ENCODE measurements at regions not wholly inside any gene's neighbourhood (a gene's known extent, or its start where the extent isn't known, plus 50 kb on each side); places are given as distances from the start of the nearest gene placed in this dataset.
"Not testable (repeated sequence)": the region's sequence is repeated elsewhere in the genome, so short reads cannot be mapped to it uniquely, and the experiment has no call there.

DNA sequence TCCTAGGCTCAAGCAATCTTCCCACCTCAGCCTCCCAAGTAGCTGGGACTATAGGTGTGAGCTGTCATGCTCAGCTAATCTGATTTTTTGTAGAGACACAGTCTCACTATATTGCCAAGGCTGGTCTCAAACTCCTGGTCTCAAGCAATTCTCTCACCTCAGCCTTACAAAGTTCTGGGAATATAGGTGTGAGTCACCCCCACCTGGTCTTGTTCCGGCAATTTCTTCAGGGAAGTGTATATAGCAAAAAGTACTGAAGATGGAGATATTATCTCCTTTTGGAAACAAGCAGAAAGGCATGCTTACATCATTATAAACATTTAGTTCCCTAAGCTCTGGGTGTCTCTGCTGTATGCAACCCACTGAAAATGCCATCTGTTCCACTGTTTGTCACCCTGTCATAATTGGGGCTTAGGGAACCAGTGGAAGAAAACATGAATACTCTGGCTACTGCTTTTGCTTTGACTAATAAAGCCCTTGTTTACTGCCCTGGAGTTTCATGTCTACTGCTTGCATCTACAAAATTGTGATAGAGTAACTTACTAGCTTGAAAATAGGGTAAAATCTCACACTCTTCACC lies 940.2 kb downstream of the GALC start:
- DNase-seq (ENCODE audit: low spot score), result no peak

DNA sequence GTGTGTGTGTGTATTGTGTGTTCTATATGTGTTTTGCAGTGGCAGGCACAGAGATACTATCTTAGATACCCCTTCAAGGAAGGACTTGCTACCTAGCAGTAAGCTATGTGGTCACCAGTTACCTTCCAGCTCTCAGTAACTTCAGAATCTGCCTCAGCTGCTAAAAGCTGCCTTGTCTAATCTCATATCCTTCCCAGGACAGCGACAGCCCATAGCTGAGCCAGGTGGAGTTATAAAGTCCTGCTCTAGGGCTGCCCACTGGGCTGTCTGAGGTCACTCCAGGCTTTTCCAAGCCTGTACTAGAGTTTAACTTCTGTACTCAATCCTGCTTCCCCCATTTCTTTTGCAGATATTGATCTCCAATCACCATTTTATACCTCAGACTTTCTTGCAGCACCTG lies 942.6 kb downstream of the GALC start:
- no peak for DNase-seq (ENCODE audit: low spot score)

DNA sequence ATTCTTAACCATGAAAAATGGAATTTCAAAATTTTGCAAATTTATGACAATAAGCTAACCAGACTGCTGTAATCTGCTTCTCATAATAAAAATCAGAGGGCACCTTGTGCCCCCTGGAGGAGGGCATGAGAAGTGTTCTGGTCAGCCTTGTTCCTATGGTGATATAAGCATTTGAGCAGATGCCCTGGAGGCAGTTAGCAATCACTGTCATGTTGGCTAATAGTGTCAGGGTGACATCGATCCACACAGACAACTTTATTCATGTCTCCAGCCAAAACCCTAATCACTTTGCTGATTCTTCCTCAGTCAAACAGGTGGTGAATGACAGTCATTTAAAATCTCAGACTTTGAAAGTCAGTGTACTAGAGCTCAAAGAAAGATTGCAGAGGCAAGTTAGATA lies 943.0 kb downstream of the GALC start:
- DNase-seq (ENCODE audit: low spot score), result peak; percentile 60

DNA sequence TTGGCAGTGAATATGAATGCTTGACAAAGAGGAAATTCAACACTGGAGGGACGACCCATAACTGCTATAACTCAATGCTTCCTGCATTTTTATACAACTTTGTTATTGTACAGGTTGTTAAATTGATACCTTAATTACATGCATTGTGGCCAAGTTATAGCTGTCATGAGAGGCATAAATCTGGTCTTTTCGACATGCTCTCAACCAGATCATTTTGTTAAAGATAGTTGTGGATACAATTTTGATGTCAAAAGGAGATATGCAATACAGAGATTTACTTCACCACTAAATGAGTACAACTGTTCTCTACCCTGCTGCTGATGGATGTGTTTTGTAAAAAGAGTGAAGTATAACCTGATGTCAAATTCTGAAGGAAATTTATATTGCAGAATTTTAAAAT lies 946.0 kb downstream of the GALC start:
- no peak for DNase-seq (ENCODE audit: low spot score)

GRCh38 chr14:87045956-87046355 lies 947.0 kb downstream of the GALC start:
- DNase-seq (ENCODE audit: low spot score), result no peak

DNA sequence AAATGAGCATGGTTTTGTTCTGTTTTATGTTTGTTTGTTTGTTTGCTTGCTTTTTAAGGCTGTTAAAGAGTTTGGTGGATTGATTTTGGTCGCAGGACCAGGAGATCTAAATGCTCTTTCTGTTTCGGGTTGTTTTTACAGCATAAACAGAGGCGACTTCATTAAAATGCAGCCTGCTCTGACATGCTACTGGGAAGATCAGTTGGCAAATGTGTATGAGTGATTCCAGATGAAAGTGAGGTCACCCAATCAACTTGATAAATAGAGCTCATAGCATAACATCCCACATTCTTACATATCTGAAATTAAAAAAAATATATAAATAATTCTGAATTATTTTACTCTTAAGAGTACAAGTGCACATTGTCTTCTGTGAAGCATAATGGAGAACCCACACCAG lies 947.7 kb downstream of the GALC start:
- DNase-seq (ENCODE audit: low spot score), result no peak

GRCh38 chr14:87044807-87045206 lies 948.2 kb downstream of the GALC start:
- DNase-seq (ENCODE audit: low spot score), result no peak

DNA sequence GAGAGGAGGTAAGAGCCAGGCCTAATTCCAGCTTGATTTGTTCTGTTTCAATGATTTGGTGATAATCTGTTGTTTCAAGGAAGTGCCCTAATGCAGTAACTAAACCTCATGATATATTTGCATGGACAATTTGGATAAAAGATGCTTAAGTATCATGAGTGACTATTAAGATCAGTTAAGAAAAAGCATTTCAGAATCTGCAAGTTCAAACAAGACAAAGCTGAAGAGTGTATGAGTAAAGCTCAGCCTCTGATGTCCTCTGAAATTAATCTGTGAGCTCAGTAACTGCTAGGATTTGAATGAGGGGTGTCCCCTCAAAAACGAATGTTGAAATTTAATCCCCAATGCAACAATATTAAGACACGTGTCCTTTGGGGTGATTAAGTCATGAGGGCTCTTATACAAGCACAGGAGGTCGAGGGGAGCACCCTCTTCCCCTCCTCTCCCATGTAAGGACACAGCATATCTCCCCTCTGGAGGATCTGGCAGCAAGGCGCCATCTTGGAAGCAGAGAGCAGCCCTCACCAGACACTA lies 949.2 kb downstream of the GALC start:
- no peak for DNase-seq (ENCODE audit: low spot score)

DNA sequence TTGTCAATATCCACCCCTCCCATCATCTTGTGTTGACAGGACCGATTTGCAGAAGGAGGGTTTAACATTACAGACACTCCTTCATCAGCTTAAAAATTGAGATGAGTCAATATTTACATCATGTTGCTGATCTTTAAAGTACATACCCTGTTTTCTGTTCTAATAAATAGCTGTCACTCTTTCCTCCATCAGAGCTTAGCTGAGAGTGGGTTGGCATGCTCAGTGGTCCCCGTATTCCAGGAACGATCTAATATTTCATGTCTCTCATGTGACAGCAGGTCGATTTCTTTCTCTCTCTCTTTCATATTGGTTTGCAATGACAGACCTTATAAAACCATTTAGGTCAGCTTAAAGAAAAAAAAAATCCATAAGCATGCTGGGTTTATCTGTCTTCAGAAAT lies 950.6 kb downstream of the GALC start:
- no peak for DNase-seq (ENCODE audit: low spot score)

DNA sequence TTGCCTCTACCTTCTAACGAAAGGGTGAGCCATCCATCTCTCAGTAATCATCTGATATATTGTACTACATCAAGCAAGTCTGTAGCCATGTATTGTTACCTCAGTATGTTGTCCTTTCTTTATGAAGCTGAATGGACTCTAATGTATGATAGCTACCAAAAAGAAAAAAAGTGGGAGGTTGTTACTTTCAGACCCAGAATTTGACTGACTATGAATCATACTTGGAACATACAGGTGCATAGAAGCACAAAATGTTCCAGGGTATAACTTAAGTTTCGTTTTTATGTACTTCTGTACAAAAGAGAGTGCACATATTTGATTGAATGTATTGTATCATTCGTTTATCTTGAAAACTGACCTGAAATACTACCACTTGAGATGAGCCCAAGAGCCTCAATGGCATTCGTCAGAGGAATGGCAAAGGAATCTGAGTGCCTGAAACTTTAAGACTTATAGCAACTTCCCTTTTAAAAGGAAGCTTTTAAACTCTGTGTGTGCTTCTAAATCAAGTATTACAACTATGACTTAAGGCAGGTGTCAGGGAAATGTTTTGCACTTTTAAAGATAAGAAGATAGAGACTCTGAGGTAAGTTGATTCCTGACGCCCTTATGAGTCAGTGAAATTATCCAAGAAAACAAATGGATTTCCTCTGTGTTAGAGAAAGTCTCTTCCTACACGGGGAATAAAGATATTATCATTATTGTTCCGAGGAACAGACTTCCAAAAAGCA lies 951.5 kb downstream of the GALC start:
- DNase-seq (ENCODE audit: low spot score), result no peak

DNA sequence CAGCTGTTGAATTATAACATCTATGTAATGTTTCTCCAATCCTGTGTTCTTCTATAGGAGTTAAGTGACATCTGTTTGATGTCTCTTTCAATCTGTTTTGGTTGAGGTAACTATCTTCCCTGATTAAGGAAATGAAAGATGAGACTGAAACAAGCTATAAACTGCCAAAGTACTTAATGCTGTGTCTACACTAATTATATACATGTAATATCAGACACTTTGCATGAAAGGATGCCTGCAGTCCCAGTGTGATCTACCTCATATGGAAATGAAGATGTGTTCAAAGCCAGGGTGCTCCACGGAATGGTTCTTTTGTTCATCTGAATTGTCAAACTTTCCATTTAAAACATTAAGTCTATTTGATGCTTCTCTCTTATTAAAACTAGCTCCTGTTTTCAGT lies 958.3 kb downstream of the GALC start:
- DNase-seq (ENCODE audit: low spot score), result no peak

DNA sequence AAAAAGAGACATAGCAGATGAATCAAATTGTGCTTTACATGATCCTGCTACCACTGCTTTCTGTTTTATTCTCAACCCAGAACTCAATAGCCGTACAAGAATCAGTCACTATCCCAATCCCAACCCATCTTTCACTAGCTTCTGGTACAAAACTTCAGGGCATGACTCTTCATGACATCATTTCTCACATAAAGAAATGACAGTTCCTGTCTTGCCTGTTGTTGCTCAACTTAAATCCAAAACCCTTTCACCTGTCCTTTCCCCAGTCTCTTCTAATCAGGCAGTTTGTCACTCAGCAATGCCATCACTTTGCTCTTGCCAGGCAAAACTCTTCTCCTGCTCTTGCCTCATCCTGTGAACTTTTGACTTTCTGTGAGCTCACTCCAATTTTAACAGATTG lies 962.8 kb downstream of the GALC start:
- no peak for DNase-seq (ENCODE audit: low spot score)

GRCh38 chr14:87020106-87020505 lies 972.9 kb downstream of the GALC start:
- not testable (repeated sequence) for DNase-seq (ENCODE audit: low spot score)

GRCh38 chr14:87018294-87018693 lies 974.7 kb downstream of the GALC start:
- no peak for DNase-seq (ENCODE audit: low spot score)

DNA sequence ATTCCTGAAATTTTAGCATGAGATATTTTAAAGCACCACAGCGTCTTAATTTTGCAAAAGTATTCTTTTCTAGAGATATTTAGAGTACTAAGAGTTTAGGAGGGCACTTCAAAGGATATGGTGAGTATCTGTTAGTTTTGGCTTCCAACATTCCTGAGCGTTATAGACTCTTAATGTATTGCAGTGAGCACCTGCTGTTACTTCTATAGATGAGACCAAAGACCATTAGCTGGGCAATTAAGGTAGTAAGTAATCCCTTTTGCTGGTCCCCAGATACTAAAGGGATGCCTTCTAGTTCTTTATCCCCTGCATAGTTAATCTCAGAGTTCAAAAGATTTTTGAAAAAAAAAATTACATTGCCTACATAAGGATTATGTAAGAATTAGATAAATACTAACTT lies 975.6 kb downstream of the GALC start:
- no peak for DNase-seq (ENCODE audit: low spot score)

GRCh38 chr14:87014856-87015255 lies 978.1 kb downstream of the GALC start:
- DNase-seq (ENCODE audit: low spot score), result no peak

DNA sequence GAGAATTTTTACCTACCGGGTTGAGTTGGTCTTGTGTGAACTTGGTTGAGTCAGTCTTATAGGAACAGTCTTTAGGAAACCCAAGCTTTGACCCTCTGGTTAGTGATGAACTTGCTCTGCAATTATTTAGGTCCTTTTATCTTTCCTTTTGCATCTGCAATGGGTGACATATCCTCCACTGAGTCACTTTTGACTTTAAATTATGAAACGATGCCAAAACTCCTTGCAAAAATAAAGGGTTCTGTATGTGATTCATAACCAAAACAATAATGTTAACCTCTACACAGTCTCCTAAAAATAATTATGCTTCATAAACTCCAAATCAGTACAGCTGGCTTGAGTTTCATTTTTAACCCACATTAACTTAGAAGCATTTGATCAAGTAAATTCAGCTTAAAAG lies 979.4 kb downstream of the GALC start:
- DNase-seq (ENCODE audit: low spot score), result peak; percentile 12

DNA sequence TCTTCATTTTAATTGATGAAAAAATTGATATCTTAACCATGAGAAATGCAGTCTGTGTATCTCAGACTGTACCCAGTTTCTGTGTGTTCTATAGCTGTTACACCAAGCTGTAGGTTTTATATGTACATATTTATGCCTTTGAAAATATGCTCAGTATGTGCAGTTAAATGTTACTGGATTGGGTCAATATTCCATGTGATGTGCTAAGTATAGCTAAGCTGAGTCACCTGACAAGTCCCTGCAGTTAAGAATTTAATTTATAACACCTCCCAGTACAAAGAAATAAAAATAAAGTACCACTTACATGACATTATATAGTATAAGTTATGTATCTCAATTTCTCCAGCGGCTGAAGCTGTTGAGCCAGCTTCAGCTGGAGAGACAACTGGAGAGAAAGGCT lies 984.0 kb downstream of the GALC start:
- DNase-seq (ENCODE audit: low spot score), result no peak

DNA sequence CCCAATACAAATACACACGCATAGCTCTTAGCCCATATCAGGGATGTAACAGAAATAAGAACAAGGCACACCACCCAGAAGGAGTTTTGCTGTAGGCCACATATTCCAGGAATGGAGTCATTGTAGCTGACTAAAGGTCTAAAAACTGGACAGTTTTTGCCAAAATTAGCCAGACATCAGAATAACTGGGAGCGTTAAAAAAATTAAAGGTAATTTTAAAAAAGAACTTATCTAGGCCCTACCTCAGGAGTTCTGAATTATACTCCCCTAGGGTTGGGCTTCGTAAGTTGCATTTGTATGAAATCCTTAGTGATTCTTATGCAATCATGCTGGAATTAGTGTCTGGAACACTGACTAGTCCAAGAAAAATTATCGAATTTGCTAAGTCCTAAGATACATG lies 987.7 kb downstream of the GALC start:
- DNase-seq (ENCODE audit: low spot score), result peak; percentile 11

- DNase-seq (ENCODE audit: low spot score), result peak; percentile 6
Observed at GRCh38 chr14:87002776-87003175, 990.2 kb downstream of the GALC start.

DNA sequence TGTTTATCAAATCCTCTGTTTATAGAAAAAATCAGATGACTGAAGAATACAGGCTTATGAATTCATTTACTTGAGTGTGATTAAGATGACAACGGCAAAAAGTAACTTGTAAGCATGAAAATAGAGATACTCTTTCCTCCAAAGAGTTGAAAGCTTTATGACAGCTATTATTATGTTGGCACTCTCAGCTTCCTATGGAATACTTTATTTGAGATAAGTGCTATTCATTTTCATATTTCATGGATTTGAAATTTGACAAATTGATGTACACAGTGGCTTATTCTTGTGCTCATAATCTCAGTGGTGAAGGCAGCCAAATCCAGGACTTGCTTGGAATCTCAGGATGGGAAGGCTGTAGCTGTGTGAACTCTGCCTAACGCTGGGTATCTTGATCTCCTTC lies 991.6 kb downstream of the GALC start:
- no peak for DNase-seq (ENCODE audit: low spot score)

- DNase-seq (ENCODE audit: low spot score), result no peak
Observed at GRCh38 chr14:87000081-87000480, 992.9 kb downstream of the GALC start.

GRCh38 chr14:86999036-86999435 lies 993.9 kb downstream of the GALC start:
- peak; percentile 26 for DNase-seq (ENCODE audit: low spot score)

GRCh38 chr14:86997271-86997670 lies 995.7 kb downstream of the GALC start:
- no peak for DNase-seq (ENCODE audit: low spot score)
